Neural progenitor cell (in vitro differentiated cells): ENCODE measurements at regions not wholly inside any gene's neighbourhood (a gene's known extent, or its start where the extent isn't known, plus 50 kb on each side); places are given as distances from the start of the nearest gene placed in this dataset.

Source experiments
- DNase-seq: peaks from one replicate; pipeline ENCODE4 v3.0.0-alpha.2; 2016; ENCODE audit warnings: low spot score
- H2AFZ ChIP-seq: fragments of 200-600 bp; sonication (generic); replicated peaks from 2 replicates; pipeline ENCODE4 v1.6.1; 2016; ENCODE audit warnings: antibody characterized with exemption
- H3F3A ChIP-seq: fragments of 200-600 bp; sonication (generic); 2 replicates; pipeline ENCODE4 v1.6.1; 2016; ENCODE audit warnings: antibody characterized with exemption, low read depth
- H3K27ac ChIP-seq: fragments of 200-600 bp; sonication (generic); 2 replicates; pipeline ENCODE4 v1.5.1; 2016; ENCODE audit warnings: mild to moderate bottlenecking
- H3K27me3 ChIP-seq: fragments of 200-600 bp; sonication (generic); 2 replicates; pipeline ENCODE4 v1.6.1; 2016; ENCODE audit warnings: mild to moderate bottlenecking, moderate library complexity
- H3K36me3 ChIP-seq: fragments of 200-600 bp; sonication (generic); 2 replicates; pipeline ENCODE4 v1.5.1; 2016
- H3K4me1 ChIP-seq: fragments of 200-600 bp; sonication (generic); 2 replicates; pipeline ENCODE4 v1.6.1; 2016; ENCODE audit warnings: mixed run types
- H3K4me2 ChIP-seq: fragments of 200-600 bp; sonication (generic); 2 replicates; pipeline ENCODE4 v1.6.1; 2016
- H3K4me3 ChIP-seq: fragments of 200-600 bp; sonication (generic); 2 replicates; pipeline ENCODE4 v1.5.1; 2016
- H3K79me2 ChIP-seq: fragments of 200-600 bp; sonication (generic); 2 replicates; pipeline ENCODE4 v1.6.1; 2016; ENCODE audit warnings: low read depth
- H3K9ac ChIP-seq: fragments of 200-600 bp; sonication (generic); 2 replicates; pipeline ENCODE4 v1.6.1; 2016
- H3K9me3 ChIP-seq: fragments of 200-600 bp; sonication (generic); 2 replicates; pipeline ENCODE4 v1.5.1; 2016; ENCODE audit warnings: low read depth
- H4K20me1 ChIP-seq: fragments of 200-600 bp; sonication (generic); 2 replicates; pipeline ENCODE4 v1.6.1; 2016; ENCODE audit warnings: low read depth
- H3K27ac Mint-ChIP-seq: 3 replicates; pipeline ENCODE4 v1.8.0; 2021; ENCODE audit warnings: mixed read lengths
- H3K27me3 Mint-ChIP-seq: 2 replicates; pipeline ENCODE4 v1.8.0; 2022; ENCODE audit warnings: low read depth, mild to moderate bottlenecking, inconsistent platforms, moderate library complexity, mixed read lengths; ENCODE audit not compliant: insufficient read depth
- H3K36me3 Mint-ChIP-seq: 3 replicates; pipeline ENCODE4 v1.8.0; 2021; ENCODE audit warnings: mixed read lengths
- H3K4me1 Mint-ChIP-seq: 3 replicates; pipeline ENCODE4 v1.8.0; 2021; ENCODE audit warnings: mixed read lengths
- H3K4me3 Mint-ChIP-seq: 3 replicates; pipeline ENCODE4 v1.8.0; 2021; ENCODE audit warnings: mild to moderate bottlenecking, moderate library complexity, mixed read lengths
- H3K9me3 Mint-ChIP-seq: 3 replicates; pipeline ENCODE4 v1.8.0; 2020; ENCODE audit warnings: mixed read lengths
- EZH2 ChIP-seq: fragments of 200-600 bp; sonication (generic); IDR thresholded peaks from 2 replicates; pipeline ENCODE4 v1.6.1; 2017; ENCODE audit warnings: antibody characterized with exemption, mild to moderate bottlenecking, moderate library complexity
- EZH2phosphoT487 ChIP-seq: fragments of 200-600 bp; sonication (generic); IDR thresholded peaks from 2 replicates; pipeline ENCODE4 v1.6.1; 2017; ENCODE audit warnings: antibody characterized with exemption
- TF ChIP-seq, protein P1 (sequence below): fragments of 200-600 bp; sonication (generic); IDR thresholded peaks from 2 replicates; pipeline ENCODE4 v1.5.1; 2017; ENCODE audit warnings: antibody characterized with exemption, mild to moderate bottlenecking

DNA sequence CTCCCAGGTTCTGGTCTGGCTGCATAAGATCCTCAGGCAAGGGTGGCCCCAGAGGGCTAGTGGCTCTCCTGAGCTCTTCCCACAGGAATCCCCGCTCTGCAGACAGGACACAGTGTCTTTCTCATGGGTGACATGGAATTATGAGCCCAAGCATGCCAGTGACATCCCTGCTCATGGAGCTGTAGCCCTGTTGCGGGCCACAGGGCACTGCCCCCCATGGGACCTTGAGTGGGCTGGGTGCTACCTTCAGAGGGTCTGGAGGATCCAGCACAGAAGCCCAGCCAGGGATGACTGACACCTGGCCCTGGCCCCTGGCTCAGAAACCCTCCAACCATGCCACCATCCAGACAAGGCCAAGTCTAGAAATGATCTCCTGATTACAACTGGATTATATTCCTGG is 657.5 kb upstream of the DEFB115 start:
- Mint-ChIP-seq H3K27me3 (peaks cover 4% of the 10 kb centered on the region), H3K4me1 (no peaks in the 10 kb centered on the region), H3K27ac (no peak overlapping the region), H3K36me3 (peaks cover 5% of the 10 kb centered on the region), H3K9me3 (peaks cover 41% of the 10 kb centered on the region), H3K4me3 (no peak overlapping the region)
- Histone ChIP-seq H3K79me2 (no peaks in the 10 kb centered on the region), H3K4me2 (no peak overlapping the region), H3K9me3 (peaks cover 7% of the 10 kb centered on the region), H3F3A (no peaks in the 10 kb centered on the region), H2AFZ (no peak overlapping the region), H4K20me1 (no peaks in the 10 kb centered on the region), H3K36me3 (no peaks in the 10 kb centered on the region), H3K27ac (no peak overlapping the region), H3K9ac (no peak overlapping the region), H3K4me1 (no peaks in the 10 kb centered on the region), H3K27me3 (no peaks in the 10 kb centered on the region), H3K4me3 (no peak overlapping the region)
- no peak for TF ChIP-seq EZH2phosphoT487
- TF ChIP-seq EZH2 = no peak
- TF ChIP-seq, protein P1, sequence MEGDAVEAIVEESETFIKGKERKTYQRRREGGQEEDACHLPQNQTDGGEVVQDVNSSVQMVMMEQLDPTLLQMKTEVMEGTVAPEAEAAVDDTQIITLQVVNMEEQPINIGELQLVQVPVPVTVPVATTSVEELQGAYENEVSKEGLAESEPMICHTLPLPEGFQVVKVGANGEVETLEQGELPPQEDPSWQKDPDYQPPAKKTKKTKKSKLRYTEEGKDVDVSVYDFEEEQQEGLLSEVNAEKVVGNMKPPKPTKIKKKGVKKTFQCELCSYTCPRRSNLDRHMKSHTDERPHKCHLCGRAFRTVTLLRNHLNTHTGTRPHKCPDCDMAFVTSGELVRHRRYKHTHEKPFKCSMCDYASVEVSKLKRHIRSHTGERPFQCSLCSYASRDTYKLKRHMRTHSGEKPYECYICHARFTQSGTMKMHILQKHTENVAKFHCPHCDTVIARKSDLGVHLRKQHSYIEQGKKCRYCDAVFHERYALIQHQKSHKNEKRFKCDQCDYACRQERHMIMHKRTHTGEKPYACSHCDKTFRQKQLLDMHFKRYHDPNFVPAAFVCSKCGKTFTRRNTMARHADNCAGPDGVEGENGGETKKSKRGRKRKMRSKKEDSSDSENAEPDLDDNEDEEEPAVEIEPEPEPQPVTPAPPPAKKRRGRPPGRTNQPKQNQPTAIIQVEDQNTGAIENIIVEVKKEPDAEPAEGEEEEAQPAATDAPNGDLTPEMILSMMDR = no peak
- DNase-seq = no peak

DNA sequence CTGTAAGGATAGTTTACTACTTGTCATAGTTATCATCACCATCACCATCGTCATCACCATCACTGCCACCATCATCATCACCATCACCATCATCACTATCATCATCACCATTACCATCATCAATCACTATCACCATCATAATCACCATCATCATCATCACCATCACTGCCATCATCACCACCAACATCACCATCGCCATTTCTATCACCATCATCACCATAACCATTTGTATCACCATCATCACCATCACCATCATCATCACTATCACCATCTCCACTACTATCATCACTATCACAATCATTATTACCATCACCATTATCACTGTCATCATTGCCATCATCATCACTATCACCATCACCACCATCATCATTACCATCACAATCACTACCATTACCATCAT is 655.5 kb upstream of the DEFB115 start:
- Mint-ChIP-seq H3K4me3 (no peak overlapping the region), H3K4me1 (no peaks in the 10 kb centered on the region), H3K27me3 (peaks cover 4% of the 10 kb centered on the region), H3K27ac (no peak overlapping the region), H3K36me3 (peaks cover 3% of the 10 kb centered on the region), H3K9me3 (peaks cover 49% of the 10 kb centered on the region)
- Histone ChIP-seq H3K4me1 (no peaks in the 10 kb centered on the region), H4K20me1 (no peaks in the 10 kb centered on the region), H3K27ac (no peak overlapping the region), H3K9ac (no peak overlapping the region), H3K36me3 (no peaks in the 10 kb centered on the region), H3K4me3 (no peak overlapping the region), H3F3A (no peaks in the 10 kb centered on the region), H3K4me2 (no peak overlapping the region), H3K79me2 (no peaks in the 10 kb centered on the region), H3K9me3 (peaks cover 14% of the 10 kb centered on the region), H2AFZ (no peak overlapping the region), H3K27me3 (no peaks in the 10 kb centered on the region)
- no peak for DNase-seq
- TF ChIP-seq EZH2phosphoT487 = no peak

DNA sequence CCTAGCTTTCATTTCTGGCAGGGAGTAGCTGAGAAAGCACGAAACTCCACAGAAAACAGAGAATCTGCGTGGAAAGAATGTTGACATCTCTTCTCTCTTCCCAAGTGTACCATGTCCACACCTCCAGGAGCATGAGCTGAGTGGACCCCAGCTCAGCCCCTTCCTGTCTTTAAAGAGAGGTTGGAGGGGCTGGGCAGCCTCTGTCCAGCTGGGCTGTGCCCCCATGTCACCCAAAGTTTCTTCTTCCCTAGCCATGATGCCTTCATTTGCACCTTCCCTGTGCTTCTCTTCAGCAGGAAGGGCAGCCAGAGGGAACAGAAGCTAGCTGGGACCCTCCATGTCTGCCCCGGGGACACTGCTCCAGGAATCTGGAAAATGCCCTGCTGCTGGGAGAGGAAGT is 655.0 kb upstream of the DEFB115 start:
- Mint-ChIP-seq H3K27ac (no peak overlapping the region), H3K4me3 (no peak overlapping the region)

DNA sequence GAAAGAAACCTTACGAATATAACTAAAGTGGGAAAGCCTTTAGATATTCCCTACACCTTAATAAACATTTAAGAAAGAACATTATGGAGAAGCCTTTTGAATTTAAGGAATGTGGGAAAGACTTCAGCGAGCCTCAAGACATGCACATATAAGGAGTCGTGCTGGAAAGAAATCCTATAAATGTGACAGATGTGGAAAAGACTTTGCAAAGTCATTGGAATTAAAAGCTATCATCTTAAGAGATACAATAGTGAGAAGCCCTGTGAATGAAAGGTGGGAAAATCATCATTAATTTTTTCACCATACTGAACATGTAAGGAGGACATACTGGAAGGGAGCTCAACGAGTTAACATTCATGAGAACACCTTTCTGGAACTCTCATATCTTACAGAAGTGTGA is 650.5 kb upstream of the DEFB115 start:
- H3K9me3 Mint-ChIP-seq = peaks cover 55% of the 10 kb centered on the region

More for the DNA sequence above, 655.0 kb upstream of the DEFB115 start:
- Mint-ChIP-seq H3K27me3 (peaks cover 4% of the 10 kb centered on the region), H3K4me1 (no peaks in the 10 kb centered on the region), H3K36me3 (peaks cover 3% of the 10 kb centered on the region), H3K9me3 (peaks cover 44% of the 10 kb centered on the region)
- H3K4me3 ChIP-seq = no peak overlapping the region
- no peak for TF ChIP-seq EZH2
- no peak for TF ChIP-seq EZH2phosphoT487
- TF ChIP-seq, protein P1 = no peak
- no peak overlapping the region for H3K9ac ChIP-seq
- peaks cover 14% of the 10 kb centered on the region for H3K9me3 ChIP-seq
- no peak overlapping the region for H2AFZ ChIP-seq
- no peaks in the 10 kb centered on the region for H4K20me1 ChIP-seq
- H3K4me1 ChIP-seq = no peaks in the 10 kb centered on the region
- no peak for DNase-seq
- no peaks in the 10 kb centered on the region for H3K79me2 ChIP-seq
- no peak overlapping the region for H3K27ac ChIP-seq
- no peak overlapping the region for H3K4me2 ChIP-seq
- H3K27me3 ChIP-seq = no peaks in the 10 kb centered on the region
- no peaks in the 10 kb centered on the region for H3K36me3 ChIP-seq
- H3F3A ChIP-seq = no peaks in the 10 kb centered on the region

More for the DNA sequence above, 650.5 kb upstream of the DEFB115 start:
- no peaks in the 10 kb centered on the region for H3K79me2 ChIP-seq
- H3K27ac ChIP-seq = no peak overlapping the region
- DNase-seq = no peak
- Mint-ChIP-seq H3K4me3 (no peak overlapping the region), H3K36me3 (peaks cover 1% of the 10 kb centered on the region), H3K4me1 (no peaks in the 10 kb centered on the region), H3K27ac (no peak overlapping the region), H3K27me3 (peaks cover 2% of the 10 kb centered on the region)
- no peaks in the 10 kb centered on the region for H3K36me3 ChIP-seq
- no peak overlapping the region for H3K4me2 ChIP-seq
- peaks cover 21% of the 10 kb centered on the region for H3K9me3 ChIP-seq
- H3K9ac ChIP-seq = no peak overlapping the region
- H3K4me1 ChIP-seq = no peaks in the 10 kb centered on the region
- H3F3A ChIP-seq = no peaks in the 10 kb centered on the region
- no peaks in the 10 kb centered on the region for H3K27me3 ChIP-seq
- no peak overlapping the region for H3K4me3 ChIP-seq
- TF ChIP-seq, protein P1 = no peak
- no peak for TF ChIP-seq EZH2
- no peak for TF ChIP-seq EZH2phosphoT487
- H4K20me1 ChIP-seq = no peaks in the 10 kb centered on the region
- H2AFZ ChIP-seq = no peak overlapping the region
